ENCODE measurements at regions not wholly inside any gene's neighbourhood (a gene's known extent, or its start where the extent isn't known, plus 50 kb on each side); places are given as distances from the start of the nearest gene placed in this dataset.

DNA sequence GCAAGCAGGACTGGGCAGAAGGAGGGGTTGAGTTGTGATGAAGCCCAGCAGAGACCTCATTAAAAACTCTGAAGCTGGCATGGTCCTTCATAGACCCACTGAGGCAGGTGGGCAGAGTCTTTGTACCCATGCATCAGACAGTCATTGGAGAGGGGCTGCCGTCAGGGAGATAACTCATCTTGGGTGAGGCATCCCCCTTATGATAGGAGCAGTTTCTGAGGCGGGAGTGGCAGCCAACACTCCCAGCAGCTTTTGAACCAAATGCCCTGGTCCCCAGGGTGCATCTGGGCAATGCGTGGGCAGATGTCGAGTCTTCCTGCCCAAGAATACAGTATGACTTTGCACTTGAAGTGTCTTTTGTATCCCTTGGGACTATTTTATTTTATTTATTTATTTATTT lies 68.1 kb downstream of the HTR5A start:
- no peak for DNase-seq
- no peaks in the 10 kb centered on the region for H3K27me3 ChIP-seq

DNA sequence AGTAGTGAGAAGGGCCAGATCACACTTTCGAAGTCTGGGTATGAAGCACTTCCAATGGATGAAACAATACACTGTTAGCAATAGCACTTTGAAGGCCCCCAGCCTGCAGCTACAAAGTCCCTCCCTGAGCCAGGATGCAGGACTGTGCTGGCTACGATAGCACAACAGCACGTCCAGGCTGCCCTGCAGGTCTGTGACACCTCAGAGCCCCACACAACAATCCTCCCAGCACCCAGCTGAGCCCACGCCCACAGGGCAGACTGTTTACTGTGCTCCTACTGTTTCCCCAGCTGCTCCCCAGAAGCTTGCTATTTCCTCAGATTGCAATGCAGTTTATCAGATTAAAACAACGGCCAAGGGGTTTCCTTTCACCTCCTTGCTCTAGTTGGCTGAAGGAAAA lies 71.4 kb downstream of the HTR5A start:
- H3K9me3 ChIP-seq = no peaks in the 10 kb centered on the region
- H3K4me3 ChIP-seq = no peak overlapping the region
- no peaks in the 10 kb centered on the region for H3K27me3 ChIP-seq
- no peaks in the 10 kb centered on the region for H3K36me3 ChIP-seq
- DNase-seq = no peak

More for the DNA sequence above, 68.1 kb downstream of the HTR5A start:
- Histone ChIP-seq H3K9me3 (no peaks in the 10 kb centered on the region), H3K4me3 (no peak overlapping the region), H3K36me3 (no peaks in the 10 kb centered on the region)

DNA sequence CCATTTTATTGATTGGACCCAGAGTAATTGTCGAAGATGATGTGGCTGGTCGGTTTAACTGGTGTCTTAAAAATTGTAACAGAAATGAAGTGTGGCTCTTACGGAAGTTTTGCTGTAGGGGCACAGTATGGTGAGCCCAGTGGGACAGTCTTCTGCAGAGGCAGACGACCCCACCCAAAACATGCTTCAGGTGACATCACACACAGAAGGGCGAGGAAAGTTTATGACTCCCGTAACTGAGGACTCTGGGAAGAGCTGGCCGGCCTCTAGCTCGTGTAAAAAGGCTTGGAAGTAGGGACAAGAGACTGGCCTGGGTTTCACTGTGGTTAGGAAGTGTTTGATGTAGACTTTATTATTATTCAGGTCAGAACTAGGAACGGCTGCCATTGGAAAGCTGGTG lies 73.3 kb downstream of the HTR5A start:
- H3K9me3 ChIP-seq = no peaks in the 10 kb centered on the region
- no peaks in the 10 kb centered on the region for H3K36me3 ChIP-seq
- H3K27me3 ChIP-seq = no peaks in the 10 kb centered on the region
- no peak overlapping the region for H3K4me3 ChIP-seq
- no peak for DNase-seq

DNA sequence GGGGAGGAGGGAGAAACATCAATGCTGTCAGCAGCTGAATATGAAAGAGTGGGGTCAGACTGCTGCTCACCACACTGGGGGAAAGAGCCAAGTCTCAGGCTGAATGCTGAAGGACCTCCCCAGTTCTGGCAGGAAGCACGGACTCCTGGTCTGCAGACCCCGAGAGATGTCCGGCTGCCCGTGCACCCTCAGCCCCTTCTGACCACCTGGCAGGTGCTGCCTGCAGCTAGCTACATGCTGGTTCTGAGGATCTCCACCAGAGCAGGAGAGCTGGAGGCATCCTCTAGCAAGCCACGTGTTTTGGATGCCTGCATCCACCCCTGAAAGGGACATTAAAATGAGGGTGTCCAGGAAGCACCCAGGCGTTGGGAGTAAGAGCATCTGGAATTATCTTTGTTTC lies 74.2 kb downstream of the HTR5A start:
- no peak for DNase-seq
- no peaks in the 10 kb centered on the region for H3K9me3 ChIP-seq
- no peaks in the 10 kb centered on the region for H3K36me3 ChIP-seq
- H3K4me3 ChIP-seq = no peak overlapping the region
- H3K27me3 ChIP-seq = no peaks in the 10 kb centered on the region

DNA sequence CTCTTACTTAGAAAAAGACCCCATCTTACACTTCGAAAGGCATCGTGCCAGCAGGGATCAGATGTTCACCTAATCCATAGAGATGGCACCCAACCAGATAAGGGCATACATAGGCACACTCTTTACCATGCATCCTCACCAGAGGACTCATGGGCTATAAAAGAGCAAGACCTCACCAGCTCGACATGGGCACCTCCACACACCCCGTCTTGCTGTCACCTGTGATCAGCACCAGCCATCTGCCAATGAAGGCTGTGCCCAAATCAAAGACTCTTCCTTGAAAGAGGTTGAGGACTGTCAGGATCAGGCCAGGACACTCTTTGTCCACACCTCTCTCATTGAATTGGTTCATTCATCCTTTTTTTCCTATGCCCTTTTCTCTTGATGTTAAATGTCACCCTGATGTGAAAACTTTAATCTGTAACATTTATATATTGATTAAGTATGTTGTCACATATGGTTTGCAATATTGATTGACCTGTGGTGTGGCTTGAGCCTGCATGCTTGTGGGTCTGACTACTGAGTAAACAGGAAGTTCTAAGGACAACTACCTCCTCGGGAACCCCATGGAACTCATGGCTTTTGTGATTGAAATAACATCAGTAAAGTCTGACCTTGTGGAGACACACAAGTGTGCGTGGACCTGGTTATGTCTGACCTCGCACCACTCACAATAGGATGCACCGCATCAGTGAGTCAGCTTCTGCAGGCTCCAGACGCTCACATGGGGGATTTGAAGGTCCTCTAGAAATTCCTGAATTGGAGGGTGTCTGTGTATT lies 75.5 kb downstream of the HTR5A start:
- no peak overlapping the region for H3K4me3 ChIP-seq
- H3K36me3 ChIP-seq = no peaks in the 10 kb centered on the region
- no peaks in the 10 kb centered on the region for H3K9me3 ChIP-seq
- H3K27me3 ChIP-seq = no peaks in the 10 kb centered on the region
- no peak for DNase-seq

DNA sequence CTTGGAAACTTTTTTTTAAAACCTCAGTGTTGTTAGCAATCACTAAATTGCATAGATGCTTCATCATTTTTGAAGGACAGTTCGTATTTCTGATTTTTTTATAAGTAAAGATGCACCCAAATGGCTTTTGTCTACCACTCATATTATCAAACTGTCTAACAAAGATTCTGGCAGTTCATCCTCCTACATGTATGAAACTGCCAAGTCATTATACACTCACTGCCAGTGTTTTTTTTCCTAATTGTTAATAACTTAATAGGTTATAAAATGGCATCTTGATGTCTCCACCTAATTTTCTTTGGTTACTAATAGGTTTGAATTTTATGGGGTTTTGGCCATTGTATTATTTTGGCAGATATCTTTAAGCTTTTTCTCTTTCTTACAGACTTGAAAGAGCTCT lies 77.0 kb downstream of the HTR5A start:
- H3K4me3 ChIP-seq = no peak overlapping the region
- H3K36me3 ChIP-seq = no peaks in the 10 kb centered on the region
- H3K9me3 ChIP-seq = no peaks in the 10 kb centered on the region
- no peak for DNase-seq
- no peaks in the 10 kb centered on the region for H3K27me3 ChIP-seq

DNA sequence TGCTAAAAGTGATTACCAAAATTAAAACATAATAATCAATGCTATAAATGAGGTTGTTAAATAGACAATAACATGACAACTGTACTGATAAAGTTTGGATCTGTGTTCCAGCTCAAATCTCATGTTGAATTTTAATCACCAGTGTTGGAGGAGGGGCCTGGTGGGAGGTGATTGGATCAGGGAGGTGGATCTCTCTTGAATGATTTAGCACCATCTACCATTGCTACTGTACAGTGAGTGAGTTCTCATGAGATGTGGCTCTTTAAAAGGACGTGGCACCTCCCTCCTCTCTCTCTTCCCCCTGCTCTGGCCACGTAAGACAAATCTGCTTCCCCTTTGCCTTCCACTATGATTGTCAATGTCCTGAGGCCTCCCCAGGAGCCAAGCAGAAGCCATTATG lies 77.5 kb downstream of the HTR5A start:
- no peaks in the 10 kb centered on the region for H3K9me3 ChIP-seq
- no peak for DNase-seq
- no peaks in the 10 kb centered on the region for H3K36me3 ChIP-seq
- H3K27me3 ChIP-seq = no peaks in the 10 kb centered on the region
- H3K4me3 ChIP-seq = no peak overlapping the region

DNA sequence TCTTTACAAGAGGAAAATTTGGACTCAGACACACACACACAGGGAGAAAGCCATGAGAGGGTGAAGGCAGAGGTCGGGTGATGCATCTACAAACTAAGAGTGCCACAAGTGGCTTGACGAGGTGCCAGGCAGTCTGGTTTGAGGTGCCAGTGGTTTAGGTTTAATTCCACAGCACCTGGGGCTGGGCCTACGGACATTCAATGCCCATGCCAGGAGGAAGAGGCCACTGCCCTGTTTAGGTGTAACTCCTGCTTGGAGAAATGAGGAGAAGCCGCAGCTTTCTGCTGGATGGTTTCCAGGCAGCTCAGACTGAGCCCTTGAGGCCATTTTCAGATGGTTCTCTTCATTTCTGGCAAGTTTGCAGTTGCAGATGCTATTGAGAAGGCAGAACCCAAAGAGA lies 83.6 kb downstream of the HTR5A start:
- Histone ChIP-seq H3K9me3 (no peaks in the 10 kb centered on the region), H3K27me3 (no peaks in the 10 kb centered on the region), H3K36me3 (no peaks in the 10 kb centered on the region), H3K4me3 (no peak overlapping the region)
- DNase-seq = no peak

DNA sequence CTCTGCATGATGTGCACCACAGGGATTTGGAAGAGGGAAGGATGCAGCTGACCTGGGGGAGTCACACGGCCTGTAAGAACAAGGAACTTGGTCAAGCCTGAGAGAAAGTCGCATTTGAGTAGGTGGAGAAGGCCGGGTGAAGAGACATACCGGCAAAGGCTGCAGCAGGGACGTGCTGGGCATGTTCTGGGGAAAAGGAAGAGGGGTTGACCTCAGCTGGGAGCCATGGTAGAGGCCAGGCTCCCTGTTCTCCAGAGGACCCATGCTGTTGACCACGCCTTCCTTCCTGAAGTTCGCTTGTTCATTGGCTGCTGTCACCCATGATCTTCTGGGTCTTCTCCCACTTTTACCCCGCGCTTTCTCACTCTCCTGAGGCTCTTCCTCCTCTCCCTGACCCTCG lies 84.5 kb downstream of the HTR5A start:
- no peaks in the 10 kb centered on the region for H3K36me3 ChIP-seq
- no peaks in the 10 kb centered on the region for H3K27me3 ChIP-seq
- H3K4me3 ChIP-seq = no peak overlapping the region
- no peak for DNase-seq
- no peaks in the 10 kb centered on the region for H3K9me3 ChIP-seq

DNA sequence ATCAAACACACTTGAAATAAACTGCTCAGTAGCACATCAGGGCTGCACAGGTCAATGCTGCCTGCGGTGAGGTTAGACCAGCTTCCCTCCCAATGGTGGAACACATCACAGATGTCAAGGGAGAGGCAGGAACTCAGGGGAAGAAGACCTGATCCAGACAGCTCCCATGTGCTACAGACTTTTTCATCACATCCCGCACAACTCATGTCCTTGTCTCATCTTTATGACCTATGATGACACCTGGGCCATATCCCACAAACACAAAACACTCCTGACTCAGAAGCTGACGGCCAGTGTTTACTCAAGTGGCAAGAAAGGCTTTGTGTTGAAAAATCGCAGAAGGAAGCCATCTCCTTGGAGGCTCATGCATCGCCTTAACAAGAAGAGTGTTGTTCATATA lies 91.6 kb downstream of the HTR5A start:
- no peaks in the 10 kb centered on the region for H3K36me3 ChIP-seq
- H3K4me3 ChIP-seq = no peak overlapping the region
- no peak for DNase-seq
- no peaks in the 10 kb centered on the region for H3K27me3 ChIP-seq
- no peaks in the 10 kb centered on the region for H3K9me3 ChIP-seq

DNA sequence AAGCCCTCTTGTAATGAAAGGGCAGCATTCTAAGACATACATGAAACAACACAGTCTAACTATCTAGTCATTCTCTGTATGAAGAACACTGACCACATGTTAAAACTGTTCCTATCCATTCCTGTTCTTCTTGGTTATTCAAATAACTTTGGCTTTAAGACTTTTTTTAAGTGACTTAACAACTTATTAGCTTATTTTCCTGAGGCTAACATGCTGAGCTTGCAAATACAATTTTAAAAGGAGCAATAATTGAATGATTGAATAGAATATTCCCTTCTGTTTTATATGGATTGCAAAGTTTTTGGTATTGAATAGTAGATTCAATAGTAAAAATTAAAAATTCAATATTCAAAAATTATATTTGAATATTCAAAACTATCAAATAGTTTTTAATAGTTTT lies 92.3 kb downstream of the HTR5A start:
- no peaks in the 10 kb centered on the region for H3K27me3 ChIP-seq
- no peaks in the 10 kb centered on the region for H3K36me3 ChIP-seq
- no peaks in the 10 kb centered on the region for H3K9me3 ChIP-seq
- H3K4me3 ChIP-seq = no peak overlapping the region
- DNase-seq = no peak

DNA sequence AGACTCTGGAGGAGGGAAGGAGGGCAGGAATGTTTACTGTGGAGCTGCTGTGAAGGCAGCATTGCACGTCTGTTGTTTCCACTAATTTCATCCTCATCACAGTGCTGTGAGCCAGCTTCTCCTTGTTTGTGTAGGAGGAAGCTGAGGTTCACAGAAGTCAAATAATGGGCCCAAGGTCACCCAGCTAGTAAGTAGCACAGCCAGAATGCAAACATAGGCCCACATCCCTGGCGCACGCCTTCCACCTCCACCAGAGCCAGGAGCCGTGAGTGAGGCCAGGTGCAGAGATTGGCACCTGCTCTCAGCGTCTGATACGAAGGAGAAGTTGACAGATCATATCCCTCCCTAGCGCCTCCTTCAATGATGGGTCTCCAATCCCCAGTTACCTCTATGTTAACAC lies 93.6 kb downstream of the HTR5A start:
- Histone ChIP-seq H3K4me3 (no peak overlapping the region), H3K36me3 (no peaks in the 10 kb centered on the region), H3K9me3 (no peaks in the 10 kb centered on the region), H3K27me3 (no peaks in the 10 kb centered on the region)
- no peak for DNase-seq

DNA sequence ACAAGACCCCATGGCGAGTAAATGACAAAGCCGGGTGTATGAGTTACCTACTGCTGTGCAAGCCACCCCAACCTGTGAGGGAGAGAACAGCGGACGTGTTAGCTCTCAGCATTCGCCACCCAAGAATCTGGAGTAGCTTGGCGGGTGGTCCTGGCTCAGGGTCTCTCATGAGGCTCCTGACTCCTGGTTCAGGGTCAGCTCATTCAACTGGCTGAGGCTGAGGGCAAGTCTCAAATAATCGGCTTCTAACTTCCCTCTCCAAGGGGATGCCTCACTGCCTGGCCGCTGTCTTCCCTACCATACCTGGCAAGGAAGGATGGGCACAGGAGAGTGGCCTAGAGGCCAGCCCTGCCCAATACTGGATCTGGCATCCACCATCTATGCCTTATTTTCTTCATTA lies 94.2 kb downstream of the HTR5A start:
- Histone ChIP-seq H3K9me3 (no peaks in the 10 kb centered on the region), H3K4me3 (no peak overlapping the region), H3K36me3 (no peaks in the 10 kb centered on the region), H3K27me3 (no peaks in the 10 kb centered on the region)
- no peak for DNase-seq

DNA sequence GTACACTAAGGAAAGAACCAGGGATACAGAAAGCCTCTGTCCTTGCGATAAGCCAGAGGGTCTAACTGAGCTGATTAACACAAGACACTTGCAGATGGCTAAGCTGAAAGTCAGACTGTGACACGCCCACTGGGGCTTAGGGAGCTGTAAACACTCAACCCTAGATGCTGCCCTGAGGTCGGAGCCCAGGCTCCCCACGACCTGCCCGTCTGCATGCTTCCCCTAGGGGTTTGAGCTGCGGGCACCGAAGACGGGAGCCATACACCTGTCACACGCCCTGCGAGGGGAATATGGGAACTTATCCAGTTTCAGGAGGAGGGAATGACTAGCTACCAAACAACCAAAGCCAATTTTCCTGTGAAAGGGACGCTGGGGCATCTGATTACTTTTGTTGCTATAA lies 96.0 kb downstream of the HTR5A start:
- Histone ChIP-seq H3K27me3 (no peaks in the 10 kb centered on the region), H3K36me3 (no peaks in the 10 kb centered on the region), H3K4me3 (no peak overlapping the region), H3K9me3 (no peaks in the 10 kb centered on the region)
- no peak for DNase-seq

DNA sequence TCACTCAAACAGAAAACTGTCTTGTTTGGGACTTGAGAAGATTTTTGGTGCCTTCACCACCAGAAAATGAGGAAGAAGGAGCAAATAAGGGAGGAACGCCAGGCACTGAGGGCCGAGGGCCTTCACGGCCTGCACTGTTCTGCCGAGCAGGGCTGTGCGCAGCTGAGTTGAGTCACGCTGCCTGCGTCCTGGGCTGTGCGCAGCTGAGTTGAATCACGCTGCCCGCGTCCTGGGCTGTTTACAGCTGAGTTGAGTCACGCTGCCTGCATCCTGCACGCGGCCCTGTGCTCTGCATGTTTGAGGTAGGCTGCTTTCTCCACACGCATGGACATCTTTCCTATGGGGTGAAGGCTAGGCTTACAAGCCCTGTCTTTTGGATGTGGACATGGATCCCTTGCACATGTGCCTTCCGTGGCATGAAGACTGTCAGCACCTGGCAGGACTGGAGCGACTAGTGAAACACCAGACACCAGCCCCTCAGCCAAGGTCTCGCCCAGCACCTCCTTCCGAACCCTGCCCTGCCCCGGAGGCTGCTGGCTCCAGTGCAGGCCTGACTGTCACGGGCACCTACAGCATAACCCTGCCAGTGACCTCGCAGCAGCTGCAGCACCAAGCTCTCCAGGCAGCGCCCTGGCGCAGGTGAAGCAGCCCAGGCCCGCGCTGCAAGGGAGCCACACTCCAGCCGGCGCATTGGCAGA lies 96.7 kb downstream of the HTR5A start:
- H3K9me3 ChIP-seq = no peaks in the 10 kb centered on the region
- DNase-seq = no peak
- no peak overlapping the region for H3K4me3 ChIP-seq
- H3K36me3 ChIP-seq = no peaks in the 10 kb centered on the region
- H3K27me3 ChIP-seq = no peaks in the 10 kb centered on the region

DNA sequence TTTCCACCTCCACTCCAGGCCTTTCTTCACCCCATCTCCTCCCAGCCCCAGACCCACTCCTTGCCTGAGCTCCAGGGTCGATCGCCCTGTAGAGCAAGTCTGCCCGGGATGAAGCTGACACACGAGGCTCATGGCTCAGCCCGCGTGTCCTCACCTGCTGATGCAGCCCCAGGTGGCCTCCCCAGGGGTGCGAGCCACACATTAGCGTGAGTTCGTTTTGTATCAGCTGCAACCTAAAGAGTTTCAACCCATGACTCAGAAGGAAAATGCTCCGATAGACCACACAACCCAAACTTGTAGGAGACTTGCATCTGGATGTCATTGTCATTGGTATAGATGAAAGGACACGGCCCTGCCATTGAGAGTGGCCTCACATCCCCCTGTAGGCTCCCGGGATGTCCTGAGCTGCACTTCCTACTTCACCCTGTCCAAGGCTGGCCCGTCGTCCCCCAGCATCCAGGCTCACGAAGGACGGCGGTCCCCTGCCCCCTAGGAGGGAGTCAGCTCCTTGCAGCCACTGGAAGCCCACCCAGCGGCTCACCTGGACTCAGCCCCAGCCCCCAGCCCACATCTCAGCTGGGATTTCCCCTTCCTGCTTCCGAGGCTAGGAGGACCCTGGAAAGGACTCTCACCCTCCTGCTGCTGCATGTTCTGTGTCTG lies 97.7 kb downstream of the HTR5A start:
- no peaks in the 10 kb centered on the region for H3K9me3 ChIP-seq
- H3K36me3 ChIP-seq = no peaks in the 10 kb centered on the region
- no peak for DNase-seq
- H3K4me3 ChIP-seq = no peak overlapping the region
- H3K27me3 ChIP-seq = no peaks in the 10 kb centered on the region

DNA sequence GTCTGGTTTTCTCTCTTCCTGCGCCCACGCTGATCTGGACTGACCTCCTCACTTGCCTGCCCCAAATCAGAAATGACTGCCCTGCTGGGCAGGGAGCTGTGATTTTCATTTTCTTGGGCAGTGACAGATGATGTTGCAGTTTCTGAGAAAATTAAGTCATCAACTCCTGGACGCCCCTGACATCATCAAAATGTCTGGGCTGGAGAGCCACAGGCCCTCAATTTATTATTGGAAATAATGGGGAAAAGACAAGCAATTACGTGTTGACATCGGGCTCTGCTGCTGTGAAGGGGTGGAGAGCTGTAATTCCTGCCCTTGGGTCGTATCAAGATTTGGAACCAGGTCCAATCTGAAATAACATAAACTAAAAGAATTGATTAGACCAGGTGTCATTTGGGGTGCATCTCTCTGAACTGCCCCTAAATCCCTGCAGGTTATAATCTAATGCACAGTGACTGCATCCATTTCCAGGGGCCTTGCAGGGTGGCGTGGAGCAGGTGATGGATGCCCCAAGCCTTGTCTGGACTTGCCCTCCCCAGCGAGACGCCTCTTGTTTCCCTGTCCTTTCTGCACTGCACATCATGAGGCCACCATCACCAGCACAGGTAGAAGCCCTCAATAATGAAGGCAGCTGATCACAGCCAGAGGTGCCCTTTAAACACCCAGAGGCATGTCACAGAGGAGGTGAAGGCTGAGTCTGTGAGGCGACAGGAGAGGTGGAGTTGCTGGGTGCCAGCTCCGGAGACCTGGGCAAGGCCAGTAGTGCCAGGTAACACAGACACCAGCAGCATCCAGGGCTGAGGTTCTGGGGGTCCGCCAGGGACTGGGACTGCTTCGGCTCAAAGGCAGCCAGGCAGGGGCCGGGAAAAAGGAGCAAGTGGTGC lies 98.7 kb downstream of the HTR5A start:
- H3K27me3 ChIP-seq = no peaks in the 10 kb centered on the region
- DNase-seq = no peak
- H3K36me3 ChIP-seq = no peaks in the 10 kb centered on the region
- H3K9me3 ChIP-seq = no peaks in the 10 kb centered on the region
- H3K4me3 ChIP-seq = no peak overlapping the region

All from MG63 (cell line).